ENCODE measurements at regions not wholly inside any gene's neighbourhood (a gene's known extent, or its start where the extent isn't known, plus 50 kb on each side); places are given as distances from the start of the nearest gene placed in this dataset.

DNA sequence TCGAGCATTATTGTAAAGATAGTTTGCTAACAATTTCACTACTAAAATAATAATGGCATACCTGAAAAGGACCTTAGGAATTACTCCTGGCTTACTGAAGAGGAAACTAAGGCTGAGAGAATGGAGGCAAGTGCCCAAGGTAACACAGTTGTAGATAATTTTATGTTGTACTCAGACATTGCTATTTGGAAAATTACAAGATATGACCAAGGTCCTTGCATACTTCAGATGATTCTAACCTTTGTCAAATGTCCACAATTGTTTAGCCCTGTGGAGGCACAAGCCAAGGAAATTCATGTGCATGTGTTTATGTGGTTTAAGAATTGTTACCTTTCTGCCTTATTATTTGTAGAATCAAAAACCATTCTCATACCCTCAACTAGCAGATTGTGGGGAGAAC, 105.7 kb downstream of the TUSC7 start:
- TF ChIP-seq TAF1 (IDR thresholded peaks at IDR 0.05; ENCODE audit: borderline replicate concordance, insufficient read depth, low read length) (no peak), REST (IDR thresholded peaks at IDR 0.05; ENCODE audit: insufficient read depth in 1 of 2, low read depth in 2 of 2, low read length in 2 of 2) (no peak), SIN3A (IDR thresholded peaks at IDR 0.05; ENCODE audit: borderline replicate concordance, insufficient read depth, low read length) (no peak)

All from PFSK-1 (cell line).